ENCODE measurements at regions not wholly inside any gene's neighbourhood (a gene's known extent, or its start where the extent isn't known, plus 50 kb on each side); places are given as distances from the start of the nearest gene placed in this dataset.

DNA sequence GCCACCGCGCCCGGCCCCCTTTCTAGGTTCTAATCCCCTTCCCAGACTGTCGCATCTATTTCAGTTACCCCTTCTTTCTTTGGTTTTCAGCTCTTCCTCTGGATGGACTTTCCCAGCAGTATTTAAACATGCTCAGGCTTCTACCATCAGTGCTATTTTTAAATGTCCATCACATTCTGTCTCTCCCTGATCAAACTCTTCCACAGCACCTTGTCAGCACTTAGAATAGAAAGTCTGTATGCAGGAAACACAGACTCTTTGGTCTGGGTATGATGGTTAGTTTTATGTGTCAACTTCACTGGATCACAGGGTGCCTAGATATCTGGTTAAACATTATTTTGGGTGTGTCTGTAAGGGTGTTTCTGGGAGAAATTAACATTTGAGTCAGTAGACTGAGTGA is 297.8 kb upstream of the ECI2 start:
- TF ChIP-seq, protein P1, sequence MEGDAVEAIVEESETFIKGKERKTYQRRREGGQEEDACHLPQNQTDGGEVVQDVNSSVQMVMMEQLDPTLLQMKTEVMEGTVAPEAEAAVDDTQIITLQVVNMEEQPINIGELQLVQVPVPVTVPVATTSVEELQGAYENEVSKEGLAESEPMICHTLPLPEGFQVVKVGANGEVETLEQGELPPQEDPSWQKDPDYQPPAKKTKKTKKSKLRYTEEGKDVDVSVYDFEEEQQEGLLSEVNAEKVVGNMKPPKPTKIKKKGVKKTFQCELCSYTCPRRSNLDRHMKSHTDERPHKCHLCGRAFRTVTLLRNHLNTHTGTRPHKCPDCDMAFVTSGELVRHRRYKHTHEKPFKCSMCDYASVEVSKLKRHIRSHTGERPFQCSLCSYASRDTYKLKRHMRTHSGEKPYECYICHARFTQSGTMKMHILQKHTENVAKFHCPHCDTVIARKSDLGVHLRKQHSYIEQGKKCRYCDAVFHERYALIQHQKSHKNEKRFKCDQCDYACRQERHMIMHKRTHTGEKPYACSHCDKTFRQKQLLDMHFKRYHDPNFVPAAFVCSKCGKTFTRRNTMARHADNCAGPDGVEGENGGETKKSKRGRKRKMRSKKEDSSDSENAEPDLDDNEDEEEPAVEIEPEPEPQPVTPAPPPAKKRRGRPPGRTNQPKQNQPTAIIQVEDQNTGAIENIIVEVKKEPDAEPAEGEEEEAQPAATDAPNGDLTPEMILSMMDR (IDR thresholded peaks at IDR 0.05), result no peak
- no peak for TF ChIP-seq POLR2AphosphoS5 (IDR thresholded peaks at IDR 0.05; ENCODE audit: low read depth, low read length)
- TF ChIP-seq, protein P2, sequence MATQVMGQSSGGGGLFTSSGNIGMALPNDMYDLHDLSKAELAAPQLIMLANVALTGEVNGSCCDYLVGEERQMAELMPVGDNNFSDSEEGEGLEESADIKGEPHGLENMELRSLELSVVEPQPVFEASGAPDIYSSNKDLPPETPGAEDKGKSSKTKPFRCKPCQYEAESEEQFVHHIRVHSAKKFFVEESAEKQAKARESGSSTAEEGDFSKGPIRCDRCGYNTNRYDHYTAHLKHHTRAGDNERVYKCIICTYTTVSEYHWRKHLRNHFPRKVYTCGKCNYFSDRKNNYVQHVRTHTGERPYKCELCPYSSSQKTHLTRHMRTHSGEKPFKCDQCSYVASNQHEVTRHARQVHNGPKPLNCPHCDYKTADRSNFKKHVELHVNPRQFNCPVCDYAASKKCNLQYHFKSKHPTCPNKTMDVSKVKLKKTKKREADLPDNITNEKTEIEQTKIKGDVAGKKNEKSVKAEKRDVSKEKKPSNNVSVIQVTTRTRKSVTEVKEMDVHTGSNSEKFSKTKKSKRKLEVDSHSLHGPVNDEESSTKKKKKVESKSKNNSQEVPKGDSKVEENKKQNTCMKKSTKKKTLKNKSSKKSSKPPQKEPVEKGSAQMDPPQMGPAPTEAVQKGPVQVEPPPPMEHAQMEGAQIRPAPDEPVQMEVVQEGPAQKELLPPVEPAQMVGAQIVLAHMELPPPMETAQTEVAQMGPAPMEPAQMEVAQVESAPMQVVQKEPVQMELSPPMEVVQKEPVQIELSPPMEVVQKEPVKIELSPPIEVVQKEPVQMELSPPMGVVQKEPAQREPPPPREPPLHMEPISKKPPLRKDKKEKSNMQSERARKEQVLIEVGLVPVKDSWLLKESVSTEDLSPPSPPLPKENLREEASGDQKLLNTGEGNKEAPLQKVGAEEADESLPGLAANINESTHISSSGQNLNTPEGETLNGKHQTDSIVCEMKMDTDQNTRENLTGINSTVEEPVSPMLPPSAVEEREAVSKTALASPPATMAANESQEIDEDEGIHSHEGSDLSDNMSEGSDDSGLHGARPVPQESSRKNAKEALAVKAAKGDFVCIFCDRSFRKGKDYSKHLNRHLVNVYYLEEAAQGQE (IDR thresholded peaks at IDR 0.05; ENCODE audit: insufficient read depth in 1 of 2, low read depth in 2 of 2, low read length in 1 of 2), result no peak
- no peak for TF ChIP-seq SIN3A (IDR thresholded peaks at IDR 0.05; ENCODE audit: borderline replicate concordance, insufficient read depth, low read depth, low read length)

Measured in Panc1 (cell line).